ENCODE measurements at regions not wholly inside any gene's neighbourhood (a gene's known extent, or its start where the extent isn't known, plus 50 kb on each side); places are given as distances from the start of the nearest gene placed in this dataset.

DNA sequence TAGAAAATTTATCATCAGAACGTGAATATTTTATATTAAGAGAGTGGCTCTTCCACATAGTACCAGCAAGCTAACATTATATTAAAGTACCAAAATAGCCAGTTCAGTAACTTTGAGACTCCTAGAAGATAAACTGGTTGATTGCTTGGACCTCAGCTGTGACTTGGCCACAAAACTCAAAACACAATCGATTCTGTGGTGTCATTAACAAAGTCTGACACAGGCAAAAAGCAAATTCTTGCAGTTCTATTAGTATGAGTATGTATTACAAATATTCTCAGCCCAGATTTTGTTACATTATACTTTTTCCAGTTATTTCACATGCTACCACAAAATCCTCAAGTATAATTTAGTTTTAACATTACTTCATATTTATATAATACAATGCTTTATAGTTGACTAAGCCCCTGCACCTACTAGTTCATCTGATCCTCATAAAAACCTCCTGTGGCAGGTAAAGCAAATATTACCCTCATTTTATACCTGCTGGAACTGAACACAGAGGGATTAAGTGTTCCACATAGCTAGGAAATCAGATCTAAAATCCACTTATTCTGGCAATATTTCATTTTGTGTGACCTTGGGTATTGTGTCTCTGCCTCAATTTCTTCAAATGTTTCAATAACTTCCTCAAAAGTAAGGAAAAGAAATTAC, 279.9 kb upstream of the MKLN1 start:
- CTCF ChIA-PET: interaction anchor here (1.0 kb wide), 1 partner anchor 150 kb away, joined by 4 read pairs; no protein-coding TSS in a partner anchor
- H3K36me3 ChIP-seq (ENCODE audit: control insufficient read depth in 2 of 2, insufficient read depth in 1 of 2, low read length in 2 of 2): no peaks in the 10 kb centered on the region
- POLR2A ChIA-PET: no interaction called here

DNA sequence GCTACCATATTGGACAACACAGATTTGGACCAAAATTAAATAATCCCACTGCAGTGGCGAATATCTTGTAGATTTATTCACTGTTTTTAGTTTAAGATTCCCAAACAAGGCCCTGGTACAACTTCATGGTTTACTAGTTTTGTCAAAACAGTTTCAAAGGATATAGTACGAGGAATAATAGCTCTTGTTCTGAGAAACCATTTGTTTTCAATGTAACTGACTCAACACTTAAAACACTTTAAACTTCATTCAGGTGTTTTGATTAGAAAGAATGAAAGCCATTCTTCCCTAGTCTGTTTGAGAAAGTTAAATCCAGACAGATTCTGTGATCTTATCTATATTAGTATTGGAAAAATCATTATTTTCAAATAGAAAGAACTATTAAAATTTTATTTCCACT, 276.4 kb upstream of the MKLN1 start:
- TF ChIP-seq ZNF585B (tag by site-specific recombination; IDR thresholded peaks at IDR 0.05) (no peak), ZNF707 (tag by site-specific recombination; IDR thresholded peaks at IDR 0.05) (no peak), ZNF544 (tag by site-specific recombination; IDR thresholded peaks at IDR 0.05) (no peak), OVOL3 (tag by site-specific recombination; IDR thresholded peaks at IDR 0.05) (no peak), ZNF561 (tag by site-specific recombination; IDR thresholded peaks at IDR 0.05; ENCODE audit: borderline replicate concordance) (no peak), ZBTB17 (tag by site-specific recombination; IDR thresholded peaks at IDR 0.05) (no peak), ZNF239 (tag by site-specific recombination; IDR thresholded peaks at IDR 0.05) (no peak), ZNF629 (tag by site-specific recombination; IDR thresholded peaks at IDR 0.05) (no peak), KLF16 (tag by site-specific recombination; IDR thresholded peaks at IDR 0.05) (no peak)
- TF ChIP-seq, protein P1, sequence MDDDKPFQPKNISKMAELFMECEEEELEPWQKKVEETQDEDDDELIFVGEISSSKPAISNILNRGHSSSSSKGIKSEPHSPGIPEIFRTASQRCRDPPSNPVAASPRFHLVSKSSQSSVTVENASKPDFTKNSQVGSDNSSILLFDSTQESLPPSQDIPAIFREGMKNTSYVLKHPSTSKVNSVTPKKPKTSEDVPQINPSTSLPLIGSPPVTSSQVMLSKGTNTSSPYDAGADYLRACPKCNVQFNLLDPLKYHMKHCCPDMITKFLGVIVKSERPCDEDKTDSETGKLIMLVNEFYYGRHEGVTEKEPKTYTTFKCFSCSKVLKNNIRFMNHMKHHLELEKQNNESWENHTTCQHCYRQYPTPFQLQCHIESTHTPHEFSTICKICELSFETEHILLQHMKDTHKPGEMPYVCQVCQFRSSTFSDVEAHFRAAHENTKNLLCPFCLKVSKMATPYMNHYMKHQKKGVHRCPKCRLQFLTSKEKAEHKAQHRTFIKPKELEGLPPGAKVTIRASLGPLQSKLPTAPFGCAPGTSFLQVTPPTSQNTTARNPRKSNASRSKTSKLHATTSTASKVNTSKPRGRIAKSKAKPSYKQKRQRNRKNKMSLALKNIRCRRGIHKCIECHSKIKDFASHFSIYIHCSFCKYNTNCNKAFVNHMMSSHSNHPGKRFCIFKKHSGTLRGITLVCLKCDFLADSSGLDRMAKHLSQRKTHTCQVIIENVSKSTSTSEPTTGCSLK (tag by site-specific recombination; IDR thresholded peaks at IDR 0.05): no peak
- TF ChIP-seq, protein P2, sequence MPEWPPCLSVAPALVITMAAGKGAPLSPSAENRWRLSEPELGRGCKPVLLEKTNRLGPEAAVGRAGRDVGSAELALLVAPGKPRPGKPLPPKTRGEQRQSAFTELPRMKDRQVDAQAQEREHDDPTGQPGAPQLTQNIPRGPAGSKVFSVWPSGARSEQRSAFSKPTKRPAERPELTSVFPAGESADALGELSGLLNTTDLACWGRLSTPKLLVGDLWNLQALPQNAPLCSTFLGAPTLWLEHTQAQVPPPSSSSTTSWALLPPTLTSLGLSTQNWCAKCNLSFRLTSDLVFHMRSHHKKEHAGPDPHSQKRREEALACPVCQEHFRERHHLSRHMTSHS (tag by site-specific recombination; IDR thresholded peaks at IDR 0.05): no peak
- no peak overlapping the region for H3K27ac ChIP-seq (ENCODE audit: extremely low read depth, low read depth, low read length)
- POLR2A ChIA-PET: no interaction called here
- H3K4me1 ChIP-seq (ENCODE audit: control insufficient read depth, insufficient read depth, low read length): no peaks in the 10 kb centered on the region
- no peaks in the 10 kb centered on the region for H3K36me3 ChIP-seq (ENCODE audit: control insufficient read depth in 2 of 2, insufficient read depth in 1 of 2, low read length in 2 of 2)
- H3K4me3 ChIP-seq (ENCODE audit: low read depth, low read length): no peak overlapping the region
- no peaks in the 10 kb centered on the region for H3K9me3 ChIP-seq (ENCODE audit: control insufficient read depth, insufficient read depth, low read depth, low read length)
- CTCF ChIA-PET: interaction anchor here (0.9 to 1.3 kb wide), 3 partner anchors 9 to 154 kb away, joined by 3 to 5 read pairs (median 4); no protein-coding TSS in a partner anchor

More for the DNA sequence above, 279.9 kb upstream of the MKLN1 start:
- Histone ChIP-seq H3K4me1 (ENCODE audit: control insufficient read depth, insufficient read depth, low read length) (no peaks in the 10 kb centered on the region), H3K9me3 (ENCODE audit: control insufficient read depth, insufficient read depth, low read depth, low read length) (no peaks in the 10 kb centered on the region), H3K4me3 (ENCODE audit: low read depth, low read length) (no peak overlapping the region), H3K27ac (ENCODE audit: extremely low read depth, low read depth, low read length) (no peak overlapping the region)
- TF ChIP-seq ZFP41 (tag by site-specific recombination; IDR thresholded peaks at IDR 0.05; ENCODE audit: borderline replicate concordance) (no peak), ZNF501 (tag by site-specific recombination; IDR thresholded peaks at IDR 0.05) (no peak)
- TF ChIP-seq, protein P3, sequence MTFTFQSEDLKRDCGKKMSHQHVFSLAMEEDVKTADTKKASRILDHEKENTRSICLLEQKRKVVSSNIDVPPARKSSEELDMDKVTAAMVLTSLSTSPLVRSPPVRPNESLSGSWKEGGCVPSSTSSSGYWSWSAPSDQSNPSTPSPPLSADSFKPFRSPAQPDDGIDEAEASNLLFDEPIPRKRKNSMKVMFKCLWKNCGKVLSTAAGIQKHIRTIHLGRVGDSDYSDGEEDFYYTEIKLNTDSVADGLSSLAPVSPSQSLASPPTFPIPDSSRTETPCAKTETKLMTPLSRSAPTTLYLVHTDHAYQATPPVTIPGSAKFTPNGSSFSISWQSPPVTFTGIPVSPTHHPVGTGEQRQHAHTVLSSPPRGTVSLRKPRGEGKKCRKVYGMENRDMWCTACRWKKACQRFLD (tag by site-specific recombination; IDR thresholded peaks at IDR 0.05): no peak

DNA sequence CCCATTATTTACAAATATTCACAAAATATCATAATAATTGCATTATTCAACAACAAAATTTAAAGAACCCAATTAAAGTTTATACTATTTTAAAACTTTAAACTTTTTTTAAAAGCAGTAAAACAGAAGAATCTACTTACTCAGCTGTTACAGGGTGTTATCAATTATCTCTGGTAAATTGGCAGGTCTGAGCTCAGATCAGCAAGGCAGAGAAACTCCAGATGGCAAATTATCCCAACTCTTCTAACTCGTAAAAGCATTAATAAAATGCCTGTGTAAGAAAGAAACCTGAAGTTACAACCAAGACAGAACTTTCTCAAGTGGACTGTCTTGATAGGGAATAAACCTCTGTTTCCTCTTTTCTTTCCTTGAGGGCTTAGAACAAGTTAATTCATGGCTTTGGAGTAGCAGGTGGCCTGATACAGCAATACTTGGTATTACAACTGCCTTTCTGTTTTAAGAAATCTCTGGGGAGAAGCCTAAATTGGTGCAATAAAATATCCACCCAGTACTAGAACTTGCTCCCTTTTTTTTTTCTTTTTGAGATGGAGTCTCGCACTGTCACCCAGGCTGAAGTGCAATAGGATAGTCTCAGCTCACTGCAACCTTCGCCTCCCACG, 275.3 kb upstream of the MKLN1 start:
- ChIA-PET POLR2A (no interaction called here), CTCF (interaction anchor here (1.3 kb wide), 1 partner anchor 10 kb away, joined by 4 read pairs; no protein-coding TSS in a partner anchor)
- no peak overlapping the region for H3K27ac ChIP-seq (ENCODE audit: extremely low read depth, low read depth, low read length)
- no peaks in the 10 kb centered on the region for H3K9me3 ChIP-seq (ENCODE audit: control insufficient read depth, insufficient read depth, low read depth, low read length)
- no peaks in the 10 kb centered on the region for H3K4me1 ChIP-seq (ENCODE audit: control insufficient read depth, insufficient read depth, low read length)
- TF ChIP-seq ZNF514 (tag by site-specific recombination; IDR thresholded peaks at IDR 0.05) (no peak), ZNF544 (tag by site-specific recombination; IDR thresholded peaks at IDR 0.05) (no peak), KLF1 (tag by site-specific recombination; IDR thresholded peaks at IDR 0.05) (no peak), OVOL3 (tag by site-specific recombination; IDR thresholded peaks at IDR 0.05) (no peak), ZNF140 (tag by site-specific recombination; IDR thresholded peaks at IDR 0.05) (no peak), ZNF76 (tag by site-specific recombination; IDR thresholded peaks at IDR 0.05; ENCODE audit: borderline replicate concordance, low read depth) (no peak), KLF8 (tag by site-specific recombination; IDR thresholded peaks at IDR 0.05) (no peak), ZFP69B (tag by site-specific recombination; IDR thresholded peaks at IDR 0.05) (no peak), KLF7 (tag by site-specific recombination; IDR thresholded peaks at IDR 0.05; ENCODE audit: borderline replicate concordance) (no peak), ZBTB17 (tag by site-specific recombination; IDR thresholded peaks at IDR 0.05) (no peak), ZNF548 (tag by site-specific recombination; IDR thresholded peaks at IDR 0.05) (no peak)
- H3K4me3 ChIP-seq (ENCODE audit: low read depth, low read length): no peak overlapping the region
- H3K36me3 ChIP-seq (ENCODE audit: control insufficient read depth in 2 of 2, insufficient read depth in 1 of 2, low read length in 2 of 2): no peaks in the 10 kb centered on the region

Measured in HEK293 (cell line).